Mucosa of gallbladder (tissue), 1 donor: ENCODE measurements at regions not wholly inside any gene's neighbourhood (a gene's known extent, or its start where the extent isn't known, plus 50 kb on each side); places are given as distances from the start of the nearest gene placed in this dataset.

Experiments
- DNase-seq: peaks from one replicate; pipeline ENCODE4 v3.0.0-alpha.2; 2020; ENCODE audit warnings: low spot score
- donor health status: DM: no; HTN: no; CAD: no.

GRCh38 chr7:25841575-25841974, 310.4 kb upstream of the NFE2L3 start:
- DNase-seq: no peak

- no peak for DNase-seq
These were observed 309.7 kb upstream of the NFE2L3 start for GRCh38 chr7:25842201-25842733.

GRCh38 chr7:25843467-25843866, 308.5 kb upstream of the NFE2L3 start:
- no peak for DNase-seq

- DNase-seq: no peak
These were observed 307.7 kb upstream of the NFE2L3 start for GRCh38 chr7:25844102-25844870.

GRCh38 chr7:25845464-25845863, 306.5 kb upstream of the NFE2L3 start:
- DNase-seq: no peak

GRCh38 chr7:25846722-25847121, 305.3 kb upstream of the NFE2L3 start:
- DNase-seq: peak; percentile 62

GRCh38 chr7:25847336-25848070, 304.5 kb upstream of the NFE2L3 start:
- no peak for DNase-seq

GRCh38 chr7:25849500-25850184, 302.4 kb upstream of the NFE2L3 start:
- peak; percentile 56 for DNase-seq

GRCh38 chr7:25850216-25850615, 301.8 kb upstream of the NFE2L3 start:
- DNase-seq: no peak

GRCh38 chr7:25850735-25851134, 301.3 kb upstream of the NFE2L3 start:
- no peak for DNase-seq

- peak; percentile 83 for DNase-seq
These were observed 300.4 kb upstream of the NFE2L3 start for GRCh38 chr7:25851332-25852210.

GRCh38 chr7:25852211-25852938, 299.6 kb upstream of the NFE2L3 start:
- no peak for DNase-seq

GRCh38 chr7:25852939-25853271, 299.1 kb upstream of the NFE2L3 start:
- DNase-seq: no peak

GRCh38 chr7:25853314-25853713, 298.7 kb upstream of the NFE2L3 start:
- DNase-seq: no peak

GRCh38 chr7:25854059-25854458, 297.9 kb upstream of the NFE2L3 start:
- no peak for DNase-seq

GRCh38 chr7:25854608-25855497, 297.1 kb upstream of the NFE2L3 start:
- peak; percentile 55 for DNase-seq

- no peak for DNase-seq
These were observed 295.9 kb upstream of the NFE2L3 start for GRCh38 chr7:25855854-25856782.

GRCh38 chr7:25857376-25858067, 294.5 kb upstream of the NFE2L3 start:
- no peak for DNase-seq
